ENCODE measurements at regions not wholly inside any gene's neighbourhood (a gene's known extent, or its start where the extent isn't known, plus 50 kb on each side); places are given as distances from the start of the nearest gene placed in this dataset.

GRCh38 chr6:159118924-159119323, 50.3 kb upstream of the FNDC1 start:
- no peak for DNase-seq

GRCh38 chr6:159117563-159117962, 51.6 kb upstream of the FNDC1 start:
- DNase-seq = no peak

- no peak for DNase-seq
Measured at GRCh38 chr6:159117046-159117445, 52.2 kb upstream of the FNDC1 start.

GRCh38 chr6:159116343-159116742, 52.9 kb upstream of the FNDC1 start:
- DNase-seq = no peak

- no peak for DNase-seq
Measured at GRCh38 chr6:159114569-159114968, 54.6 kb upstream of the FNDC1 start.

DNA sequence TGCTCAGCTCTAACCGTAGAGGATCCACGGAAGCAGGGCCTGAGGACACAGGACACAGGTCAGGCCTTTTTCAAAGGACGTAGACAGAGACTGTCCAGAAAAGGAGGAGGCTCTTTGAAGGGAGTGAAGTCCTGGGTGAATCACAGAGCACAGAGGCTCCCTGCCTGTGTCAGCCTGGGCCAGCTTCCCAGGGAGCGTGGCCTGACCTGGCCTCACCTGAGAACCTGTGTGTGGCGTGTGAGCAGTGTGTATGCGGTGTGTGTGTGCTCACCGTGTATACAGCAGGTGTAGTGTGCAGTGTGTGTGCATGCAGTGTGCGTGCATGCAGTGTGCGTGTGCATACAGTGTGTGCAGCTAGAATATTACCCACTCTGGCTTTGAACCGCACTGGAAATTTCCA, 56.0 kb upstream of the FNDC1 start:
- DNase-seq = no peak

DNA sequence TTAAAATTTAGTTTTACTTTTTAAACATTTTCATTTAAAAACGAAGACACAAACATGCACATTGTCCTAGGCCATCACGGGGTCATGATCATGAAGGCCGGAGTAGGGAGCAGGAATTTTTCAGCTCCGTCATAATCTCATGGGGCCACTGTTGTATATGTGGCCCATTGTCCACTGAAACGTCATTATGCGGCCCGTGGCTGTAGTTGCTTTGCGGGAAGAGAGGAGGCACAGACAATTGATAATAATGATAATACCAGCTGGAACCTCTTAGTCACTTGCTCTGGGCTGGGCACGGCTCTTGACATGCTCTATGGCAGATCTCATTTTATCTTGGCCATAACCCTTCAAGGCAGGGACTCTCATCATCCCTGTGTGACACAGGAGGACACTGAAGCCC, 56.5 kb upstream of the FNDC1 start:
- DNase-seq = no peak

DNA sequence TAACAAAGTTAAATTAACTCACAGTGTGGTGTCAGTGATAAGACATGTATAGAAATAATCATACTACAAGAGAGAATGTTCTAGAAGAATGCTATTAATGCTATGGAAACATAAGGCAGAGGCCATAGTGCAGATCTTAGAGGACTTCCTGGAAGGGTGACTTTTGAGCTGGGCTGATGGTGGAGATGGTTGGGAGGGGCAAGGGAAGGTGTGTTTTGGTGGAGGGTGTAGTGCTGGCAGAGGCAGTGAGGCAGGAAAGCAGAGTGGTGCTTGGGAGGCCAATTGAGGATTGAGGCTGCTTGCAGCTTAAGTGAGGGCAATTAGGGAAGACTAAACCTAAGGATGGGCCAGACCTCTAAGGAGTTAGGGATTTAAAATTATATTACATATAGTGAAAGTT, 58.5 kb upstream of the FNDC1 start:
- no peak for DNase-seq

DNA sequence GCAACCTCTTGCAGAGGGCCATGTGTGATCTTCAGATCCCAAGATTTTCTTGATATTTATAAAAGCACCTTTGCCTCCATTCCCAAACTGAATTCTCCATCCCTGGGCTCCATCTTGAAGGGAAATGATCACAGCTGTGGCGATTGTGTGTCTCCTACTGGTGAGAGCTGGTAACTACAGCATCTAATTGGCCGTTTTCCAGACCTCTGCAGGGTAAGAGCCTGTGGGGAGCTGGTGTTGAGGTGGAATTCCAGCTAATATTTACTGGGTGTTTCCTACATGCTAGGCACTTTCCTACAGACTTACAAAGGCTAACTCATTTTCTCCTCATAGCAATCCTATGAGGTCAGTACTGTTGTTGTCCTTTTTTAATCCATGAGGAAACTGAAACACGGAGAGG, 59.2 kb upstream of the FNDC1 start:
- DNase-seq = peak; percentile 41

DNA sequence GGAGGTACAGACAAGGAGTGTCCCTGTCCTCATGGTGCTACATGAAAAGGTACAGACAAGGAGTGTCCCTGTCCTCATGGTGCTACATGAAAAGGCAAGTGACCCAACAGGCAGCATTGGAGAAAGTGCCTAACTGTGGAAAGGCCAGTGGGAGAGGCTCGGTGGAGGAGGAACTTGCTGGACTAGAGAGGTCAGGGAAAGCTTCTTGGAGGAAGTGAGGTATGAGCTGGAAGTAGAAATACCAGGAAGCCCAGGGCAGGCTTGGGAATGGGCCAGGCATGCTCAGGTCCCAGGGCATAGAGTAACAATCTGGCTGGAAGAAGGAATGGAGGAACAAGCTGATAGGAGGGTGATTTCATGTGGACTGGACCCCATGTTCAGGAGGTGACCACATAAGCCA, 59.8 kb upstream of the FNDC1 start:
- DNase-seq = no peak

DNA sequence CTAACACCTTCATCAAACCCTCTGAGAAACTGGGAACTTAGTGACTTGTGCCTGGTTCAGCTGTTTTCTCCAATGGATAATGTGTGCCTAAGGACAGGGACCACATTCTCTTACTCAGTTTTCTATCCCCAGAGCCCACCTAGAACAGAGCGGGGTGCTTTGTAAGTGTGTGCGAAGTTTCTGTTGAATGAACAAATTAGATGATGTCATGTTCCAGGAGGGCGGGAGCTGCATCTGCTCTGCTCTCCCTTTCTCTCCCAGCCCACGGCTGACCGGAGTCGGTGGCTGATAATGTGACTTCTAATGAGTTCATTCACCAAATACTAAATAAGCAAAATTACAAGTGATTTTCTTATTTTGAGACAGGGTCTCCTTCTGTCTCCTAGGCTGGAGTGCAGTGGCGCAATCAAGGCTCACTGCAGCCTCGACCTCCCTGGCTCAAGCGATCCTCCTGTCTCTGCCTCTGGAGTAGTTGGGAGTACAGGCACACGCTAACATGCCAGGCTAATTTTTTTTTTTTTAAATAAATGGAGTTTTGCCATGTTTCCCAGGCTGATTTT, 60.7 kb upstream of the FNDC1 start:
- no peak for DNase-seq

DNA sequence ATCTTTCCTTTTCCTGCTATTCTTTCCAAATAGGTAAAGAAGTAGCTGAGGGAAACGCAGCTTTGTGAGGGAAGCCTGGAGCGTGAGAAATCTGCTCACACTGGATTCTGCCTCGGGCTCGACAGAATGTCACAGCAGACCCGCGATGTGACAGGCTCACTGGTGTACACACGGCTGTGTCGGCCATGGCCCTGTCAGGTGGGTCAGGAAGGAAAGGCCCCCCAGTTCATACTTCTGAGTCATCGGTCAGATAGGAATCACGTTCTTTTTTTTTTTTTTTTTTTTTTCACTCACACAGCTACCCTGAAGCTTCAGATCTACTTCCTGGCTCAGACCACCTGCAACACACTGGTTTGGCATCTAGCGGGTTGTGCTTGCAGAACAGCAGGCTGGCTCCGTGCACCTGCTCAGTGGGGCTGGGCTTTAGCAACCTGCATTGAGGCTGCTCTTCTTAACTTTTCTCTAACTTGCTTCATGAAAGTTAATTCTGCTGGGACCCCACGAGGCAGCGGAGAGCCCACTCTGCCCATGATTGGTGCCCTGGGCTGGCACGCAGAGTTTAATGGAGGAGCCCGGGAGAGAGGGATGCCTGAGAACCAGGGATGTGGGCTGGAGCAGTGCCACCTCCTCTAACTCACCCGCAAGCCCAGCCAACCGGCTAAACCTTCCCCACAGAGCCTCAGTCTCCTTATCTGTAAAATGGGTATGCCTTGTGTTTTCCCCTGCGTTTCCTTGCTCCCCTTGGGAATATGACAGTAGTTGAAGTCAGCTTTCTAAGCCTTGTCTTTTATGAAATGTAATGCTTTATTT, 61.5 kb upstream of the FNDC1 start:
- DNase-seq = no peak

- peak; percentile 20 for DNase-seq
Measured at GRCh38 chr6:159106627-159107241, 61.9 kb upstream of the TAGAP start.

DNA sequence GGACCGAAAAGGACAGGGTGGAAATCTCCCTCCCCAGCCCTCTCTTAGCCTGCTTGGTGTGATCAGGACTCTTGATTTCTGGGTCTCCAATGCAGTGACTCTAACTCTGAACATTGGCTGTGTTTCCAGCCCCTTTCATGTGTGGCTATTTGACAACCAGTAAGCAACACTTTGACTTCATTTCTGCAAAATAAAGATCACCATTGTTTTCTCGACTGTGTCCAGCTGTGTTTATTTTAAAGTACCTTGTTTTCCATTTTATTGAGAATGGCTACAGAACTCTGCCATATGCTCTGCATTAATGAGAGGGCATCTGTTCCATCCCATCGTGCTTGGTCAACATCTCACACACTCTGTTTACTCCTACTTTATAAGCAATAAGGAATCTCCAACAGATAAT, 60.9 kb upstream of the TAGAP start:
- DNase-seq = no peak

GRCh38 chr6:159104931-159105330, 60.1 kb upstream of the TAGAP start:
- no peak for DNase-seq

GRCh38 chr6:159104163-159104925, 59.6 kb upstream of the TAGAP start:
- peak; percentile 38 for DNase-seq

DNA sequence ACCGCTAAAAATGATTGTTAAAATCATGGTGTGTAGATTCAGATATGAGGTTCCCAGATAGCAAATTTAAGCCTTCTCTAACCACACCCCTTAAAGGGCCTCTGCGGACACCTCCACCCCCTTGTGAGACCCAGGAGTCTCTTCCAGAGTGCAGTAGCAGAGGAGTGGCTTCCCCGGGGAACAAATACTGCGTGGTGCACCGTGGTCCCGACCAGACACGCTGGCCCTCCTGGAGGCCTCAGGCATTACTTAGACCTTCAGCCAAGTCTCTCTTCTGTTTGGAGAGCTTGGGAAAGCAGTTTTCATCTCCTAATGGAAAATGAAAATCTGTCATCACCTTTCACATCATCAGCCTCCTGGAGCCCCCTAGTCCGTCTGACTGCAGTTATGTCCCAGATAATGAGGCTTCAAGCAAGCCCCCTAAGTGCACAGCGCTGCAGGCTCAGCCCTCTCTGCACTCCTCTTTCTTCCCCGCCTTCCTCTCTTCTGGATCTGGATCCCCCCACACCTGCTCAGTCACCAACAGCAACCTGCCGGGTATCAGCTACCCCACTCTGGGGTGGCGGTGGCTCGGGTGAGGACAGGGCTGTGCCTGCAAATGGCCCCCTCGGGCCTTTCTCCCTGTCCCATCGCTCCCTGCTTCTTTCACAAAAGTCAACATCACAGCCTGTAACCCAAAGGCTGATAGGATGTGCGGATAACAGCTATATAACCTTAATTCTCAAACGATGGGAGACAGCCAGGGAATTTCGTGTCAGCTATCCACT, 58.8 kb upstream of the TAGAP start:
- DNase-seq = no peak

GRCh38 chr6:159102373-159103160, 57.8 kb upstream of the TAGAP start:
- no peak for DNase-seq

DNA sequence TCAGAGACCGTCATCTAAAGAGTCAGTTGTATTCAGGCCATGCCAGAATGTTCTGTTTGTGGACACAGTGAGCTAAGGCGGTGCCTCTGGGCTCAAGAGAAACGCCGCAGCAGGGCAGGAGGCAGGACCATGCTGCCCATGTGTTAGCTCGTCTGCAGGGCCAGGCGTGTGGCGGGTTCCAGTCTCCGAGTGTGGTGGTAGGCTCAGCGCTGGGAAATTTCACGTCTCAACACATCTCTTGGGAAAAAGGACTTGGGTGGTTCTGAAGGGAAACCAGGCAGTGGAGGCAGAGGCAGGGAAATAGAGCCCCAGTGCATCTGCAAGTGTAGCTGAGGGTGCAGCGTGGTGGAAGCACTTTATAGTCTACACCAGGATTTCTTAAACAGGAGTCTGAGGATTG, 56.9 kb upstream of the TAGAP start:
- DNase-seq = no peak

GRCh38 chr6:159100395-159101182, 55.8 kb upstream of the TAGAP start:
- DNase-seq = no peak

GRCh38 chr6:159099961-159100360, 55.2 kb upstream of the TAGAP start:
- DNase-seq = no peak

All from HCEC 1CT (cell line).